ENCODE measurements at regions not wholly inside any gene's neighbourhood (a gene's known extent, or its start where the extent isn't known, plus 50 kb on each side); places are given as distances from the start of the nearest gene placed in this dataset.

DNA sequence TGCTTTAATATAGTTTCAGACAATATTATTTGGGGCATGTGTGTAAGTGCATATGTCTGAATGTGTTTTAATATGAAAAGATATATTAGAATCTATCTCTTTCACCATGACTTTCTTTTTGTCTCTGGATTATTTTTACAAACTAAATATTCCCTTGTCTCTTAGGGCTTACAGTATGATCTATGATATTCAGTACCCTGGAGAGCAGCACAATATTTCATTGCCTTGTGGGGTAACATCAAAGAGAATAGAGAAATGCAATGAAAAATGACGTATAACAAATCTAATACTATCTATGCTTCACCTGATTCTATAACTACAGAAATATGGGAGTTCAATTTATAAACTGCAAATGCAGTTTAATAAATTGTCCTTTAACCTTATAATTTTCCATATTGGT lies 2084.5 kb downstream of the MRPL39 start:
- Histone ChIP-seq H3K79me1 (ENCODE audit: low read depth in 1 of 2, low read length in 2 of 2) (no peaks in the 10 kb centered on the region), H3K36me3 (ENCODE audit: control insufficient read depth, insufficient read depth, low read length) (no peaks in the 10 kb centered on the region), H3K4me1 (ENCODE audit: control insufficient read depth, insufficient read depth, low read length) (no peaks in the 10 kb centered on the region), H3K23ac (ENCODE audit: low read depth, low read length) (no peak overlapping the region), H3K27ac (ENCODE audit: insufficient read depth, low read length) (no peak overlapping the region), H3K27me3 (ENCODE audit: control insufficient read depth, insufficient read depth, low read length) (no peaks in the 10 kb centered on the region), H4K5ac (ENCODE audit: low read depth, low read length) (no peak overlapping the region), H3K4ac (ENCODE audit: low read depth, low read length) (no peak overlapping the region), H2BK20ac (ENCODE audit: low read depth, low read length) (no peak overlapping the region), H2BK5ac (ENCODE audit: low read depth, low read length, poor library complexity, severe bottlenecking) (no peak overlapping the region), H3K4me2 (ENCODE audit: low read depth, low read length) (no peak overlapping the region), H3K14ac (replicated peaks; ENCODE audit: low read depth, low read length) (no peak overlapping the region), H3K9me1 (ENCODE audit: insufficient read depth, low read length) (no peaks in the 10 kb centered on the region), H4K20me1 (ENCODE audit: insufficient read depth, low read length) (no peaks in the 10 kb centered on the region), H3K18ac (ENCODE audit: low read depth, low read length) (no peak overlapping the region), H2AFZ (replicated peaks; ENCODE audit: low read length, poor library complexity) (no peak overlapping the region), H3K4me3 (ENCODE audit: insufficient read depth, low read depth, low read length) (no peak overlapping the region), H3K9ac (ENCODE audit: low read depth, low read length) (no peak overlapping the region), H3K9me3 (ENCODE audit: control insufficient read depth, insufficient read depth, low read length) (peaks cover 7% of the 10 kb centered on the region), H2BK15ac (ENCODE audit: low read depth, low read length) (no peak overlapping the region), H4K91ac (ENCODE audit: insufficient read depth, low read depth, low read length) (no peak overlapping the region), H3K56ac (ENCODE audit: extremely low read depth, insufficient read depth, low read length) (no peak overlapping the region), H2AK9ac (replicated peaks; ENCODE audit: low read depth, low read length, poor library complexity) (no peak overlapping the region), H2BK120ac (ENCODE audit: low read depth, low read length) (no peak overlapping the region), H2AK5ac (ENCODE audit: low read depth, low read length) (no peak overlapping the region), H4K8ac (ENCODE audit: low read depth in 2 of 2, low read length in 2 of 2) (no peak overlapping the region)
- CTCF ChIA-PET: no interaction called here
- no peak for ATAC-seq (ENCODE audit: low read depth)
- dilution Hi-C loops (cut with HindIII; ENCODE audit: low sequenced_read_pairs, unreplicated experiment) (no loop called here), in situ Hi-C loops (cut with MboI; ENCODE audit: low sequenced_read_pairs) (no loop called here), intact Hi-C loops (cut with micrococcal nuclease) (no loop called here)
- no peak for DNase-seq
- no CpG with 5 or more reads among the region's 1 CpG for WGBS, 2 experiments (ENCODE audit: extremely low coverage in 2 of 2, insufficient read length in 1 of 2)
- no TSS peak for BruUV-seq (replicated peaks)
- TF ChIP-seq CEBPB (IDR thresholded peaks at IDR 0.05; ENCODE audit: low read depth, low read length) (no peak), MAZ (IDR thresholded peaks at IDR 0.05; ENCODE audit: borderline replicate concordance, low read depth, low read length) (no peak), NFE2L2 (IDR thresholded peaks at IDR 0.05; ENCODE audit: low read depth, low read length) (no peak), POLR2A (IDR thresholded peaks at IDR 0.05; ENCODE audit: low read depth, low read length) (no peak), BHLHE40 (IDR thresholded peaks at IDR 0.05; ENCODE audit: low read depth, low read length) (no peak), MAFK (IDR thresholded peaks at IDR 0.05; ENCODE audit: low read depth, low read length) (no peak)
- POLR2A ChIA-PET (ENCODE audit: unreplicated experiment): interaction anchor here (0.7 kb wide), 1 partner anchor 48 kb away, joined by 6 read pairs; no protein-coding TSS in a partner anchor

Measured in IMR-90 (cell line).